ENCODE measurements at regions not wholly inside any gene's neighbourhood (a gene's known extent, or its start where the extent isn't known, plus 50 kb on each side); places are given as distances from the start of the nearest gene placed in this dataset.

DNA sequence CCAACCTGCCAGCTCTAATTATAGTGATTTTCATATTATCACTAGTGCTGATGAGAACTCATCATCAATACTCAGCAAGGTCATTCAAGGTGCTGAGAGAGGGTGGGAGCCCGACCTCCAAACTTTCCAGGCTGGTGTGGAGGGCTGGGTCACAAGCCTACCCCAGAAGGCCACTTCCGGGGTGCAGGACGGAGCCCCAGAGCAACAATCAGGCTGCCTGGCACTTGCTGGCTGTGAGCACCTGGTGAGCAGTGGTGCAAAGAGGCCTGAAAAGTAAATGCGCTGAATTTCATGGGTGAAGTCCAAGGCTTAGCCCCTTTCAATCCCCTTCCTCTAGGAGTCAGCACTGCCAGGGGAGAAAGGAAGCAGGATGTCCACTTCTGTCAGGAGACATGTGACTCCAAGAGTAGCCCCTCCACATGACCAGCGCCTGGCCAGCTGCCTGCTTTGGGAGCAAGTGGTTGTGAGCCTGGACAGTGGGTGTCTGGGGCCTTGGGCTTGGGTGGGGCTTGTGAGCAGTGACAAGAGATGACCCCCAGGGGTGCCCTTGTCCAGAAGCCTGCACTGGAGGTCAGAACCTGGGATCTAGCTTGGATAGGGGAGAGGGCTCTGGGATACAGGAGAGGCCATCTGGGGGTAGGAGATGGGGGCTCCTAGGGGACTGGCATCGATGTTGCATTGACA lies 165.0 kb upstream of the TLE3 start:
- DNase-seq (ENCODE audit: low read depth, low spot score), result no peak
- H3K27ac ChIP-seq, result no peak overlapping the region

DNA sequence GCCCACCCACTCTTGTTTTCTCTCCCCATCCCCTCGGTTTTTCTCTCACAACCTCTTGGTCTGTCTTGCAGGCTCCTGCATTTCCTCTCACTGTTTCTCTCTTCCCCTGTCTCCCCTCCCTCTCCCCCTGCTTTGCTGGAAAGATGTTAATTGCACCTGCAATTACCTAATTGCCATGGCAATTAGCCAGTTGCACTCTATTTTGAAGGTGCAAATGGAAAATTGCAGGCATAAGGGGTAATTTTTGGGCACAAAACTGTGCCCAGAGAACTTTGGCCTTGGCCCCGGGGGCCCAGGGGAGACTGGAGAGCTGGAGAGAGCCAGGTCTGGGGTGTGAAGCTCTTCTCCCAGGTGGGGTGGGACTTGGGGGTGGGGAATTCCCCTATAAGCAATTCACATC lies 164.5 kb upstream of the TLE3 start:
- H3K27ac ChIP-seq, result no peak overlapping the region
- no peak for DNase-seq (ENCODE audit: low read depth, low spot score)

GRCh38 chr15:70261083-70261482 lies 163.4 kb upstream of the TLE3 start:
- no peak for DNase-seq (ENCODE audit: low read depth, low spot score)
- no peak overlapping the region for H3K27ac ChIP-seq

- DNase-seq (ENCODE audit: low read depth, low spot score), result no peak
- H3K27ac ChIP-seq, result no peak overlapping the region
Observed at GRCh38 chr15:70260580-70260979, 162.9 kb upstream of the TLE3 start.

- H3K27ac ChIP-seq, result no peak overlapping the region
- DNase-seq (ENCODE audit: low read depth, low spot score), result no peak
Observed at GRCh38 chr15:70259640-70260508, 162.2 kb upstream of the TLE3 start.

DNA sequence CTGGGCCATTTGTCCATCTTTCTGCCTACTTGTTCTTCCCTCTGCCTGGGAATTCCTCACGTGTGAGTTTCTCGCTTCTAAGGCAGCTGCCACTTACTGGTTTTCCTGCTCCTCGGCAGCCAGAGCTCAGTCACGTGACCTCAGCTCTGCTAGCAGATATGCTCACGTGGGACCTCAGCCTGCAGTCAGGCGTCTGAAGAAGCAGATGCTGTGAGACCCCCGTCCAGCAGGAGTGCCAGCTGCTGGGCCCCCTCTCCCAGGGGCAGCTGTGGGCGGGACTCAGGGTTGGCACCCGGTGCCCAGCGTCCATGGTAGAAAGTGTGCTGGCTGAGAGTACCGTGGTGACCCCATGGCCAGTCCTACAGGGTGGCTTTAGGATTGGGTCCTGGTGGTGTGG lies 161.3 kb upstream of the TLE3 start:
- no peak overlapping the region for H3K27ac ChIP-seq
- no peak for DNase-seq (ENCODE audit: low read depth, low spot score)

GRCh38 chr15:70258369-70259027 lies 160.8 kb upstream of the TLE3 start:
- DNase-seq (ENCODE audit: low read depth, low spot score), result no peak
- H3K27ac ChIP-seq, result no peak overlapping the region

DNA sequence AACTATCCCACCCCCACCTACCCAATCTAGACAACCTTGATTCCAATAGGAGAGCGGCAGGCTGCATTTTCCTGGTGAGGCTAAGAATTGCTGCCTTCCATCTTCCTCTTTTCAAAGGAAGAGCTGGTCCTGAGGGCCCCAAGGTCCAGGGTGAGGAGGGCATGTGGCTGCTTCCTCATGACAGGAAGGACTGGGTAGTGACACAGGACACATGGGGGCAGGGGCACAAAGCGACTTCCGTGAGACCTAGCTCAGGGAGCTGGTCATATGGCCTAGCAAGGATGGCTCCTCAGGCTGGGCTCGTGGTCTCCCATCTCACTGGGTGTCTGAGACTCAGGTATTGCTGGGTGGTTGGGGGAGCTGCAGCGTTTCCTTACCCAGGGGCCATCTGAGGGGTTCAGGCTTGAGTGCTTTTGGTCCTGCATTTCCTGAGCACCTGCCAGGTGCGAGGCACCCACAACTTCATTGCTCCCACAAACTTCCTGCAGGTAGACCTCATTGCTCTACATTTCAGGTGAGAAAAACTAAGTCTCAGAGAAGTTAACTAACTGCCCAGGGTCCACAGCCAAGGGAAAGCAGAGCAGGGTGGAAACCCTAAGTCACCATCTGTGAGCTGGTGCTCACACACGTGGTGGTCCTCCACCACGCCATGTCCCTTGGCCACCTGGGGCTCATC lies 160.0 kb upstream of the TLE3 start:
- H3K27ac ChIP-seq, result no peak overlapping the region
- DNase-seq (ENCODE audit: low read depth, low spot score), result no peak

DNA sequence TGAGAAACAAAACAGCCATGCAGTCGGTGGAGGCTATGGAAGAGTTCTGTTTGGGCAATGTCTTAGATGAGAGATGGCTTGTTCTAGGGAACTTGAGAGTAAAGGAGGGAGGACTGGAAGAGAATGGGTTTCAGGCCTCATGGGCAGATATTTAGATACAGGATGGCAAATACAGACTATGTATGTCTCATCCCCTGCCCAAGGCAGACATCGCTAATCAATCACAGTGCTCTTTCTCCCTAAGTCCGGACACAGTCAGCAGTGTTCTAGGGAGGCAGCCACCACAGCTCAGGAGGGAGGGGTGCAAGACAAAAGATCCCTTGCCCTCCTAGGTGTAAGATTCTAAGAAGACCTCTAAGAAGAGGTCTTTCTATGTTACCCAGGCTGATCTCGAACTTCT lies 159.3 kb upstream of the TLE3 start:
- no peak overlapping the region for H3K27ac ChIP-seq
- DNase-seq (ENCODE audit: low read depth, low spot score), result no peak

GRCh38 chr15:70254311-70254869 lies 156.7 kb upstream of the TLE3 start:
- H3K27ac ChIP-seq, result no peak overlapping the region
- DNase-seq (ENCODE audit: low read depth, low spot score), result no peak

- no peak for DNase-seq (ENCODE audit: low read depth, low spot score)
- no peak overlapping the region for H3K27ac ChIP-seq
Observed at GRCh38 chr15:70253461-70254156, 155.9 kb upstream of the TLE3 start.

- DNase-seq (ENCODE audit: low read depth, low spot score), result no peak
- H3K27ac ChIP-seq, result no peak overlapping the region
Observed at GRCh38 chr15:70252951-70253320, 155.2 kb upstream of the TLE3 start.

DNA sequence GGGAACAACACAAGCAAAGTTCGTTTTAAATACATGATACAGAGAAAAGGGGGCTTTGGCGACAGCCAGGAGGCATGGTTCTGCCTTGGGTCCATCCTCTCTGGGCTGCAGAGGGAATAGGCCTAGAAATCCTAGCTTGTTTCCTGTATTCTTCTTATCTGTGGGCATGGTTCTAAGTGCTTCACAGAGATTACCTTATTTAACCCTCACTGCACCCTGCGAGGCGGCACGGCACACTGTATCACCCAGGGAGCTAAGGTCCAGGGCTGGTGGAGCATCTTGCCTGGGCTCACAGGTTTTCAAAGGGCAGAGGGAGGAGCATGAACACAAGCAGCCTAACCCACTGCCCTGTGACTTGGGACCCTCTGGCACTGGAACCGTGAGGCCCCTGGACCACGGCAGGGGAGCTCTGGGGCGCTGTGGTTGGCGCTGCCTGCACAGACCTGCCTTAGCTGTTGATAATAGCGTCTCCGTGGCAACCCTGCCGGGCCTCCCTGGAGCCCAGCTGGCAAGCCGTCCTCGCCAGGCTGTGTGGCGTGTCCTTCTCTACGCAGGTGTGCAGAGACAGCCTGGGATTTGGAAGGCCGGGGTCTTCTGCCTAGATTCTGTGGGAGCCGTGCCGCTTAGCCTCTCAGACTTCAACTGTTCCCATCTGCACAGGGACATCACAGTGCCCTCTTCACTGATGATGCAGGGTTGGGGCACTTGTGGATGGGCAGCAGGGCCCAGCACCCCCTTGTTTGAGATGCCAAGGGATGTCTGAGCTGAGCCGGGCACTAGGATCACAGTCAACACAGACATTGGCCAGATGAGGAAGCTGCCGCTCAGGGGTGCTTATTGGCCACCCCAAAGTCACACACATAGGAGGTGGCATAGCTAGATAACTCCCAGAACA lies 154.6 kb upstream of the TLE3 start:
- DNase-seq (ENCODE audit: low read depth, low spot score), result no peak
- no peak overlapping the region for H3K27ac ChIP-seq

GRCh38 chr15:70251246-70251990 lies 153.7 kb upstream of the TLE3 start:
- DNase-seq (ENCODE audit: low read depth, low spot score), result no peak
- H3K27ac ChIP-seq, result no peak overlapping the region

GRCh38 chr15:70250208-70251201 lies 152.8 kb upstream of the TLE3 start:
- DNase-seq (ENCODE audit: low read depth, low spot score), result no peak
- H3K27ac ChIP-seq, result no peak overlapping the region

DNA sequence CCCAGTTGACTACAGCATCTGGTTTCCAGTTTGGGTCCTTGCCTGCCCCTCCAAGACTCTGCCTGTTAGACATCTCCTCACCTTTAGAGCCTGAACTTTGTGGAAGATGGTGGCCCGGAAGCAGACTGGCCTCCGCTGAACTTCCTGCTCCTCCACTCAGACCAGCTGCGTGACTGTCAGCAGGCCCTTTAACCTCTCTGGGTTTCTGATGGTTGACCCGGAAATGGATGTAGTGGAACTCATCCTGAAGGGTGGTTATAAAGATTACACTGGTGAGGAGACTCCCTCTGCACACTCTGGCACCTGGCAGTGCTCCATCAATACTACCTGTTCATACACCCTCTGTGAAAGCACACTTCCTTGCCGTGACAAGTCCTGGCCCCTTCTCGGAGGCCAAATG lies 151.9 kb upstream of the TLE3 start:
- DNase-seq (ENCODE audit: low read depth, low spot score), result no peak
- H3K27ac ChIP-seq, result no peak overlapping the region

Data from epithelial cell of prostate (primary cell).